Esophagus squamous epithelium (tissue), 4 donors: ENCODE measurements at regions not wholly inside any gene's neighbourhood (a gene's known extent, or its start where the extent isn't known, plus 50 kb on each side); places are given as distances from the start of the nearest gene placed in this dataset.
"Not testable (repeated sequence)": the region's sequence is repeated elsewhere in the genome, so short reads cannot be mapped to it uniquely, and the experiment has no call there.

Experiments used
- CTCF ChIP-seq, 6 experiments: fragments of 450-650 bp in 4 of 6; fragments of 200-600 bp in 2 of 6; sonication (generic) in 2 of 6; IDR thresholded peaks; one replicate each; pipeline ENCODE4 v1.5.1; 2016 to 2019; ENCODE audit warnings: antibody characterized with exemption in 6 of 6, mild to moderate bottlenecking in 4 of 6, moderate library complexity in 4 of 6
- POLR2A ChIP-seq, 4 donors: fragments of 450-650 bp; IDR thresholded peaks; one replicate each; pipeline ENCODE4 v1.6.1; 2017; ENCODE audit warnings: antibody characterized with exemption in 4 of 4, mild to moderate bottlenecking in 4 of 4, moderate library complexity in 3 of 4

- not testable (repeated sequence) for TF ChIP-seq CTCF, POLR2A (IDR thresholded peaks at IDR 0.05)
Measured at GRCh38 chr7:13130906-13131305, 443.5 kb downstream of the ARL4A start.
